HG03469 (cell line): ENCODE measurements at regions not wholly inside any gene's neighbourhood (a gene's known extent, or its start where the extent isn't known, plus 50 kb on each side); places are given as distances from the start of the nearest gene placed in this dataset.
"Not testable (repeated sequence)": the region's sequence is repeated elsewhere in the genome, so short reads cannot be mapped to it uniquely, and the experiment has no call there.

ENCODE experiments used
- ATAC-seq: cut with Tn5 transposase; IDR thresholded peaks from one replicate; pipeline ENCODE4 v1.9.1; 2021; ENCODE audit warnings: mild to moderate bottlenecking, moderate library complexity, moderate number of reproducible peaks; ENCODE audit not compliant: unreplicated experiment

- no peak for ATAC-seq
Measured at GRCh38 chr21:35711213-35711612, 349.1 kb downstream of the SETD4 start.

DNA sequence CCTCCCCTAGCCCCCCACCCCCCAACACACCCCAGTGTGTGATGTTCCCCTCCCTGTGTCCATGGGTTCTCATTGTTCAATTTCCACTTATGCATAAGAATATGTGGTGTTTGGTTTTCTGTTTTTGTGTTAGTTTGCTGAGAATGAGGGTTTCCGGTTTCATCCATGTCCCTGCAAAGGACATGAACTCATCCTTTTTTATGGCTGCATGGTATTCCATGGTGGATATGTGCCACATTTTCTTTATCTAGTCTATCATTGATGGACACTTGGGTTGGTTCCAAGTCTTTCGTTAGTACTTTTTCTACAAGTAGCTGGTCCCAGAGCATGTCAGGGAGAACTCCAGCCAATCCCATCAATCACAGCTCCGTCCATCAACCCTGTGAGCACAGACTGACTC, 350.3 kb downstream of the SETD4 start:
- not testable (repeated sequence) for ATAC-seq

DNA sequence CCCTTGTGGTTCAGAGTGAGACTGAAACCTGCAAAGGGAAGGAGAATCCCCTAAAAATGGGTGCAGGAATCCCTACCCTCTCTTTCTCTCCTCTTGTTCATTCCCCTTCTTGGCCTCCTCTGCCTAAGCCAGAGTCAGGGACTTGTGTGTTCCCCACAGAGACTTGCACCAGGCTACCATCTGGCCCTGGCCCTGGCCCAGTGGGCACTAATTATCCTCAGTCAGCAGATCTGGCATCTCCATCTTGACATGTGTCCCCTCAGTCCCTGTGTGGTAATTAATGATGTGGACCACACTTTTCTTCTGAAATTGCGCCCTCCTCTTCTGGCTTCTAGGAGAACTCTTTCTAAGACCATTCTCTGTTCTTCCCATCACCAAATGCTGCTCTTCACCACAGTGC, 354.4 kb downstream of the SETD4 start:
- no peak for ATAC-seq

GRCh38 chr21:35705237-35705887, 355.0 kb downstream of the SETD4 start:
- ATAC-seq = no peak

DNA sequence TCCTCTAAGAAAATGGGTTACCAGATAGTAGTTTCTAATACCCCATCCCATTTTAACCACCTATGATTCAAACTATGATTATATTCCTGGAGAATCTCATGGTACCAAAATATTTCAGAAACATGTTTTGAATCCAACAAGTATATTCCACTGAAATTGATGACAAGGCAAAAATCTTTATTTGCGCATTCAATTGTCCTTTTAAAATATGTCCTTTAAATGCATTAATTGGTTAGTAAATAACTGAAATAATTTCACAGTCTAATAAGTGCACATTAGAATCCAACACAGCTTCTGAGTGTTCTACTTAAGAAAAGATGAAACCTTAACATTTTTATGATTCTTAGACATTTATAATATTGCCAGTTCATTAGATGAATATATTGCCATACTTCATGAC, 356.6 kb downstream of the SETD4 start:
- ATAC-seq = no peak

DNA sequence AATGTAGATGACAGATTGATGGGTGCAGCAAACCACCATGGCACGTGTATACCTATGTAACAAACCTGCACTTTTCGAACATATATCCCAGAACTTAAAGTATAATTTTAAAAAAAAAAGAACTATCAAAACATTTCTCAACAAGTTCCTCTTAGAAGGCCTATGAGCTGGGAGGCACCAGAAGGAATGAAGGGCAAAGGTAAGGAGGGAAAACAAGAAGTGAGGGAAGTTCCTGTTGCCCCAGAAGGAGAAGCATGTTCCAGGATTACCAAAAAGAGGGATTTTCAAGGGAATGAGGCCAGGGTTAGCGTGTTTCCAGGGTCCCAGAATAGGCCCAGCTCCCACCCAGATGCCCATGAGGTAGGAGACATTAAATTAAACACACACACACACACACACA, 361.0 kb downstream of the SETD4 start:
- no peak for ATAC-seq

GRCh38 chr21:35697321-35697808, 363.0 kb downstream of the SETD4 start:
- no peak for ATAC-seq

- ATAC-seq = no peak
Measured at GRCh38 chr21:35696644-35697043, 363.7 kb downstream of the SETD4 start.

- no peak for ATAC-seq
Measured at GRCh38 chr21:35692311-35692710, 368.0 kb downstream of the SETD4 start.

GRCh38 chr21:35690436-35690835, 369.9 kb downstream of the SETD4 start:
- no peak for ATAC-seq

DNA sequence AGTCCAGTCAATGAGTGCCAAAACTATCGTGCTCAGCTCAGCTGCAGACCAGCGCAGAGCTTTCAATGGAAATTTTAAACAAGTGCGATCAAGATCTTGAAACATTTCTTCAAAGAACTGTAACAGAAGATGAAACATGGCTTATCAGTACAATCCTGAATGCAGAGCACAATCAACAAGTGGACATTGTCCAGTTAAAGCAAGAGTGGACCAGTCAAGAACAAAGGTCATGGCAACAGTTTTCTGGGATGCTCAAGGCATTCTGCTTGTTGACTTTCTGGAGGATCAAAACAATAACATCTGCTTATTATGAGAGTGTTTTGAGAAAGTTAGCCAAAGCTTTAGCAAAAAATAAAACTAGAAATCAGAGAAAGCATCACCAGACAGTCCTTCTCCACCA, 374.2 kb downstream of the SETD4 start:
- no peak for ATAC-seq

- ATAC-seq = no peak
Measured at GRCh38 chr21:35683664-35684304, 376.5 kb downstream of the SETD4 start.

GRCh38 chr21:35682904-35683549, 377.3 kb downstream of the SETD4 start:
- no peak for ATAC-seq

- no peak for ATAC-seq
Measured at GRCh38 chr21:35681946-35682345, 378.4 kb downstream of the SETD4 start.

GRCh38 chr21:35679076-35679475, 381.2 kb downstream of the SETD4 start:
- ATAC-seq = no peak

GRCh38 chr21:35678393-35678792, 381.9 kb downstream of the SETD4 start:
- no peak for ATAC-seq

DNA sequence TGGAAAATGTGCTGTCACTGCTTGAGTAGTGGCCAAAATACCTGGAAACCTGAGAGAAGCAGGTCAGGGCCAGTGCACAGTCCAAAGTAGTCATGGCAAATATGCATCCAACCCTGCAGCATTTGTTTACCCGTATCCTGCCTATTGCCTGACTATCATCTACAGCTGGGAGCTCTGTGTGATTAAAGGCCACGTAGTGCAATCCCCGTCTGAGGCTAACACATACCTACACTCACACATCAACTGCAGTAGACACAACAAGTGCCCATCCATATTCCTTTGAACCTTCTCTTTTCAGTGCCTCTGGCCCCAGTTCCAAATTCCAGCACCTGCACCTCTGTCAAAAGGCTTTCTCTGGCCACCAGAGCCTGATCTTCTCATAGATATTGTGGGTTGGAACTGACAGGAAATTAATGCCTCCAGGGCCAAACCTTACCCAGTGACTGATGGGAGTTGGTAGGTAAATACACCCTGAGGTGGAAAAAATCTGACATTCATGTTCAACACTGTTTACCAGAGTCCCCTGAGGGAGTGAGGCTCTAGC, 383.0 kb downstream of the SETD4 start:
- no peak for ATAC-seq

- no peak for ATAC-seq
Measured at GRCh38 chr21:35674895-35675470, 385.3 kb downstream of the SETD4 start.

- ATAC-seq = no peak
Measured at GRCh38 chr21:35674091-35674671, 386.1 kb downstream of the SETD4 start.

GRCh38 chr21:35672313-35672712, 388.0 kb downstream of the SETD4 start:
- no peak for ATAC-seq

GRCh38 chr21:35664683-35665082, 395.6 kb downstream of the SETD4 start:
- no peak for ATAC-seq
